Lung (tissue), 11 donors: ENCODE measurements at regions not wholly inside any gene's neighbourhood (a gene's known extent, or its start where the extent isn't known, plus 50 kb on each side); places are given as distances from the start of the nearest gene placed in this dataset.
A peak's percentile ranks its signal among the peaks of the same experiment; 100 is the strongest.

ENCODE experiments used
- ATAC-seq: fragments of 200-7000 bp; cut with Tn5 transposase; one replicate; pipeline ENCODE4 v1.9.1; 2020; ENCODE audit warnings: moderate number of reproducible peaks; ENCODE audit not compliant: insufficient read depth, low FRiP score
- DNase-seq, 3 donors: peaks; one replicate each; pipeline ENCODE4 v3.0.0-alpha.2; 2013 to 2017
- H3K27ac ChIP-seq, 2 donors: one replicate each; pipeline ENCODE4 v1.5.1; 2013; ENCODE audit warnings: mild to moderate bottlenecking in 2 of 2, moderate library complexity in 2 of 2, control low read depth in 1 of 2, inconsistent platforms in 1 of 2, low read depth in 1 of 2, low read length in 1 of 2
- H3K27me3 ChIP-seq, 3 donors: one replicate each; pipeline ENCODE4 v1.5.1; 2013; ENCODE audit warnings: low read length in 2 of 3; ENCODE audit not compliant: control insufficient read depth in 3 of 3, insufficient read depth in 3 of 3
- H3K36me3 ChIP-seq, 4 donors: one replicate each; pipeline ENCODE4 v1.5.1; 2013; ENCODE audit warnings: low read length in 4 of 4, mild to moderate bottlenecking in 1 of 4, moderate library complexity in 1 of 4; ENCODE audit not compliant: control insufficient read depth in 4 of 4, insufficient read depth in 4 of 4
- H3K4me1 ChIP-seq, 5 donors: one replicate each; pipeline ENCODE4 v1.5.1; 2013; ENCODE audit warnings: low read length in 5 of 5, mild to moderate bottlenecking in 2 of 5, moderate library complexity in 1 of 5; ENCODE audit not compliant: control insufficient read depth in 5 of 5, insufficient read depth in 5 of 5
- H3K4me3 ChIP-seq: one replicate; pipeline ENCODE4 v1.5.1; 2013; ENCODE audit warnings: mild to moderate bottlenecking, control low read depth, moderate library complexity
- H3K9ac ChIP-seq, 2 donors: one replicate each; pipeline ENCODE4 v1.5.1; 2013; ENCODE audit warnings: low read length in 2 of 2, control low read depth in 1 of 2; ENCODE audit not compliant: insufficient read depth in 1 of 2
- H3K9me3 ChIP-seq, 4 donors: one replicate each; pipeline ENCODE4 v1.5.1; 2013; ENCODE audit warnings: low read length in 3 of 4, mild to moderate bottlenecking in 1 of 4, moderate library complexity in 1 of 4; ENCODE audit not compliant: control insufficient read depth in 4 of 4, insufficient read depth in 3 of 4
- WGBS, 2 donors: extraction: QIAGEN DNeasy Blood & Tissue Kit; methylation state at CpG; one replicate each; pipeline ENCODE4 v1.1.7; 2013; 5-methylcytosine and 5-hydroxymethylcytosine counted together
- TF ChIP-seq, protein P1 (sequence below): IDR thresholded peaks from 2 replicates; pipeline ENCODE4 v1.5.1; 2012; ENCODE audit warnings: mild to moderate bottlenecking; ENCODE audit errors: control extremely low read depth, extremely low read depth
- donor health status: control.
- donor health status: control.
- donor health status: Bipolar disorder and iron deficiency.
- donor health status: healthy.
- donor health status: DM: yes; HTN: yes; CAD: no.

- H3K4me3 ChIP-seq, result no peak overlapping the region
- H3K27me3 ChIP-seq, result peaks cover 0 to 2% (median 0%) of the 10 kb centered on the region in 3 donors
- DNase-seq (no peak), ATAC-seq (no peak)
- H3K36me3 ChIP-seq, result no peaks in the 10 kb centered on the region
- TF ChIP-seq, protein P1, sequence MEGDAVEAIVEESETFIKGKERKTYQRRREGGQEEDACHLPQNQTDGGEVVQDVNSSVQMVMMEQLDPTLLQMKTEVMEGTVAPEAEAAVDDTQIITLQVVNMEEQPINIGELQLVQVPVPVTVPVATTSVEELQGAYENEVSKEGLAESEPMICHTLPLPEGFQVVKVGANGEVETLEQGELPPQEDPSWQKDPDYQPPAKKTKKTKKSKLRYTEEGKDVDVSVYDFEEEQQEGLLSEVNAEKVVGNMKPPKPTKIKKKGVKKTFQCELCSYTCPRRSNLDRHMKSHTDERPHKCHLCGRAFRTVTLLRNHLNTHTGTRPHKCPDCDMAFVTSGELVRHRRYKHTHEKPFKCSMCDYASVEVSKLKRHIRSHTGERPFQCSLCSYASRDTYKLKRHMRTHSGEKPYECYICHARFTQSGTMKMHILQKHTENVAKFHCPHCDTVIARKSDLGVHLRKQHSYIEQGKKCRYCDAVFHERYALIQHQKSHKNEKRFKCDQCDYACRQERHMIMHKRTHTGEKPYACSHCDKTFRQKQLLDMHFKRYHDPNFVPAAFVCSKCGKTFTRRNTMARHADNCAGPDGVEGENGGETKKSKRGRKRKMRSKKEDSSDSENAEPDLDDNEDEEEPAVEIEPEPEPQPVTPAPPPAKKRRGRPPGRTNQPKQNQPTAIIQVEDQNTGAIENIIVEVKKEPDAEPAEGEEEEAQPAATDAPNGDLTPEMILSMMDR, result no peak
- no peak overlapping the region for H3K9ac ChIP-seq
- H3K4me1 ChIP-seq, result no peaks in the 10 kb centered on the region
- 14 to 68% methylated on average over 3 of the region's 3 CpGs for WGBS, 2 donors
- no peak overlapping the region for H3K27ac ChIP-seq
- H3K9me3 ChIP-seq, result peaks cover 0 to 6% (median 0%) of the 10 kb centered on the region in 4 donors
Measured at GRCh38 chr3:31456373-31456772, 76.4 kb upstream of the STT3B start.

- 89 to 92% methylated on average over 2 of the region's 2 CpGs for WGBS, 2 donors
- TF ChIP-seq, protein P1, result no peak
- DNase-seq (no peak), ATAC-seq (no peak)
- Histone ChIP-seq H3K9ac (no peak overlapping the region), H3K36me3 (no peaks in the 10 kb centered on the region), H3K4me1 (peaks cover 0 to 8% (median 0%) of the 10 kb centered on the region in 5 donors), H3K27me3 (peaks cover 0 to 2% (median 0%) of the 10 kb centered on the region in 3 donors), H3K27ac (no peak overlapping the region), H3K9me3 (peaks cover 0 to 4% (median 0%) of the 10 kb centered on the region in 4 donors), H3K4me3 (no peak overlapping the region)
Measured at GRCh38 chr3:31461426-31461825, 71.3 kb upstream of the STT3B start.

DNA sequence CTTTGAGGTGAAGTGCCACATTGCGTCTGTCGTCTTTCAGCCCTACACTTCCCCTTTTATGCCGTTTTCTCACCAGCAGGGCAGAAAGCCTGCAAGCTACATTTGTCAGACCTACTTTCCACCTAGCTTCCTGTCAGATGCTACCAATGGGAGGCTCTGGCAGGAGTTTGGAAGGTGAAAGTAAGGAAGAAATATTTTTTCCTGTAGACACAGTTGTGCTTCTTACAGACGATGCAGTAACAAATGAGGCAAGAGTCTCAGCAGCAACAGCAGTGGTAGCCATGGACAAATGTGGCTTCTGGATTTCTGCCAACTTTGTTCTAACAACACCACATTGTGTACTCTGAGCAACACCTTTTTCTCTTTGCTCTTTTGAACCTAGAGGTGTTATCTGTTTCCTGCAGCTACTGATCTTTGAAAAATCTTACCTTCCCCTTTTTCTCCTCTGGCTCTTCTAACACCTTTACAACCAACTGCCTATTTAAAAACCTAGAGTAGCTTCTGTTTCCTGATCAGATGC, 70.6 kb upstream of the STT3B start:
- H3K27me3 ChIP-seq, result peaks cover 0 to 2% (median 0%) of the 10 kb centered on the region in 3 donors
- H3K27ac ChIP-seq, result no peak overlapping the region
- H3K4me3 ChIP-seq, result no peak overlapping the region
- no peak overlapping the region for H3K9ac ChIP-seq
- H3K4me1 ChIP-seq, result peaks cover 0 to 10% (median 0%) of the 10 kb centered on the region in 5 donors
- DNase-seq (peak in 2 of 3 donors; percentile 46 to 56), ATAC-seq (no peak)
- H3K9me3 ChIP-seq, result peaks cover 0 to 4% (median 0%) of the 10 kb centered on the region in 4 donors
- TF ChIP-seq, protein P1, result no peak
- H3K36me3 ChIP-seq, result no peaks in the 10 kb centered on the region
- 15 to 46% methylated on average over 4 of the region's 4 CpGs for WGBS, 2 donors

- peaks cover 0 to 11% (median 0%) of the 10 kb centered on the region in 5 donors for H3K4me1 ChIP-seq
Measured at GRCh38 chr3:31465999-31466398, 66.7 kb upstream of the STT3B start.

More at GRCh38 chr3:31465999-31466398, 66.7 kb upstream of the STT3B start:
- Histone ChIP-seq H3K36me3 (no peaks in the 10 kb centered on the region), H3K27me3 (no peaks in the 10 kb centered on the region), H3K27ac (no peak overlapping the region), H3K4me3 (no peak overlapping the region), H3K9ac (no peak overlapping the region), H3K9me3 (no peaks in the 10 kb centered on the region)
- peak in 2 of 3 donors; percentile 50 to 70 for DNase-seq
- no peak for ATAC-seq
- TF ChIP-seq, protein P1, result no peak
